Activated gamma-delta T cell treated with Interleukin-2 at 50 U/mL for 16 hours (primary cell): ENCODE measurements at regions not wholly inside any gene's neighbourhood (a gene's known extent, or its start where the extent isn't known, plus 50 kb on each side); places are given as distances from the start of the nearest gene placed in this dataset.
"Not testable (repeated sequence)": the region's sequence is repeated elsewhere in the genome, so short reads cannot be mapped to it uniquely, and the experiment has no call there.

Experiments used
- DNase-seq: peaks from one replicate; pipeline ENCODE4 v3.0.0-alpha.2; 2020

GRCh38 chr22:48498526-48499331 lies 1328.9 kb downstream of the BRD1 start:
- DNase-seq, result no peak

DNA sequence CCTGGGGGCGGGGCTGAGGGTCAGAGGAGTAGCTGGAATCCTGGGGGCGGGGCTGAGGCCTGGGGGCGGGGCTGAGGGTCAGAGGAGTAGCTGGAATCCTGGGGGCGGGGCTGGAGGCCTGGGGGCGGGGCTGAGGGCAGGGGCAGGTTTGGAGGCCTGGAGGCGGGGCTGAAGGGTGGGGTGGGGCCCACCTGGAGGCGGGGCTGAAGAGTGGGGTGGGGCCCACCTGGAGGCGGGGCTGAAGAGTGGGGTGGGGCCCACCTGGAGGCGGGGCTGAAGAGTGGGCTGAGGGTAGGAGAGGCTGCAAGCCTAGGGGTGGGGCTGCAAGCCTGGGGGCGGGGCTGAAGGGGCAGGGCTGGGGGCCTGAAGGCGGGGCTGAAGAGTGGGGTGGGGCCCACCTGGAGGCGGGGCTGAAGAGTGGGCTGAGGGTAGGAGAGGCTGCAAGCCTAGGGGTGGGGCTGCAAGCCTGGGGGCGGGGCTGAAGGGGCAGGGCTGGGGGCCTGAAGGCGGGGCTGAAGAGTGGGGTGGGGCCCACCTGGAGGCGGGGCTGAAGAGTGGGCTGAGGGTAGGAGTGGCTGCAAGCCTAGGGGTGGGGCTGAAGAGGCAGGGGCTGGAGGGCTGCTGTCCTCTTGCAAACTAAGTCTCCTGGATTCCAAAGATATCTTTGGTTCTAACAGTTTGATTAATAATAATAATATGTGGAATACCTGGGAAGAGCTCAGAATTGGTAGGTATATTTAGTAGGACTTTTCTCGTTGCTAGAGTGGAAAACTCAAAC lies 1329.7 kb downstream of the BRD1 start:
- not testable (repeated sequence) for DNase-seq

DNA sequence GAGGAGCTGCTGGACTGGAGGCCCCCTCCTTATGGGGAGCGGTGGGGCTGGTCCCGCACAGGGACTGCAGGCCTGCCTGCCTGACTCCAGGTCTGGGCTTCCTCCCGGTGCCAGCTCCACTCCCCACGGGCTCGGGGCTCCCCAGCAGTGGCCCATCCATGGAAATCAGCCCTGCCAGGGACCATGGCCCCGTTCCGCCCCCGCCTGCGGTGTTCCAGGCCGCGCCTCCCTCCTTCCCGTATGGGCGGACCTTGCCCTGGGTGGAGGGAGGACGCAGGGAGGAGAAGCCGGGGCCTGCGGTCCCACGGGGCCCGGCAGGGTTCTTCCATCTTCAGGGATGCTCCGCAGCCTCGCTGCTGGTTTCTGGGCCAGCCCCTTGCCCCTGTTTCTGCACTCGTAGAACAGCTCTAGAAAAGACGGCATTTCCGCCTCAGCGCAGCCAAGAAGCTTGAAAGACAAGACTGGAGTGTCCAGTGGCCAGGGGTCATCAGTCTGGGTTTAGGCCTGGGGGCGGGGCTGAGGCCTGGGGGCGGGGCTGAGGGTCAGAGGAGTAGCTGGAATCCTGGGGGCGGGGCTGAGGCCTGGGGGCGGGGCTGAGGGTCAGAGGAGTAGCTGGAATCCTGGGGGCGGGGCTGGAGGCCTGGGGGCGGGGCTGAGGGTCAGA lies 1330.6 kb downstream of the BRD1 start:
- no peak for DNase-seq

GRCh38 chr22:48496226-48496845 lies 1331.3 kb downstream of the BRD1 start:
- no peak for DNase-seq

DNA sequence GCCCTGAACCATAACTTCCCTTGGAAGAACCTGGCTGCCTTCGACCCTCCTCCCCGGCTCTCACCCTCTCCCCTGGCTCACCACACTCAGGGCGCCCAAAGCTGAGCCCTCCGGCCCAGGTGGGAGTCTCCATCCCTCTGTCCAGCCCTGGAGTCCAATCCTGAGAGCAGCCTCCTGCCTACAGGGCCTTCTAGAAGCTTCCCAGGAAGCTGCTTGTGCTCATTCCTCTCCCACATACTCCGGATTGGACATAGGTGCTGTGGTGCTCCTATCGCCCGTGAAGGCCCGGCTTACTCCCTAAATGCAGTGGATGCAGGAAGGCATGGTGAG lies 1332.0 kb downstream of the BRD1 start:
- DNase-seq, result no peak

DNA sequence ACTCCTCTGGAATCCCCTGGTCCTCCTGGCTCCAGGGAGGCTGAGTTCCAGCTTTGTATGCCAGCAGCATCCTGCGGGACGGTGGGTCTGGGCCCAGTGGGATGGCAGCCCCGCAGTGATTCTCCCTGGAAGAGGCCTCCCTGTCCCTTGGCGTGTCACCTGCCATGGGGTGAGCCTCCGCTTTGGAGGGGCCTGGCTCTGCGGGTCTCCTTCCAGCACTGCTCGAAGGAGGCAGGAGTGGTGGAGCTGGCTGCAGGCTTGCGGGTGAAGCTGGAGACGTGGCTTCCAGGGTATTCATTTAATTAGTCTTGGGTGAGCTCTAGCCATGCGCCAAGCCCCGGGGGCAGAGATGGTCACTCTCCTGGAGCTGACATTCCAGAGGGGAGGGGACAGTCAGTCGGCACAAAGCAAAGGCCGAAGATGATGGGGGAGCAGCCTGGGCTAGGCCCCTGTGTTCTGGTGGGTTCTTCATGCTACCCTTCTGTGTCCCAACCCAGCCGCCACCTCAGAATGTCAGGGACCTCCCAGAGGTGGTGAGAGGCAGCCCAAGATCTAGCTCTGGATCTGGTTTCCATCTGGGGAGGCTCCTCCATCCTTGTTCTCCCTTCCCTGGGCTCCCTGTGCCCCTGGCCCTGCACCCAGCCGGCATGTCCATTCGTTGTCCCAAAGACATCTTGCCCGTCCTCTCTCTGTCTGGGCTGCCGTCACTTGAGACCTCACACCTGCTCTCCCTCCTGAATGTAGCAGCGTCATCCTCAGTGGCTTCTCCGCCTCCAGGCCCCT lies 1332.5 kb downstream of the BRD1 start:
- DNase-seq, result no peak

GRCh38 chr22:48494256-48494967 lies 1333.3 kb downstream of the BRD1 start:
- no peak for DNase-seq

DNA sequence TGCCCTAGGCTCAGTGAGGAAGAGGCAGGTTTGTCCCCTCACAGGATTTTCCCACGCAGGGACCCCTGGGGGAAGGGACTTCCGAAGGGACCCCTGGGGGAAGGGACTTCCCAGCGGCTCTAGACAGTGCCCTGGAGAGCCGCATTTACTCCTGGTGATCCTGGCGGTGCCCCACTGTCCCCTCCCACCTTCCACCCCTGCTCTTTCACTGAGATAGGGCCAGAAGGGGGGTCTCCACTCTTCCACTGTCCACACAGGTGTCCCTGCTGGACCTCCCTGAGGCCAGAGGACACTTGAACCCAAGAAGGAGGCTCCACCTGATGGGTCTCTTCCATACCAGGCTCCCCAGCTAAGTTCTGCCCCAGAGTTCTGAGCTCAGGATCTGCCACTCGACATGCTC lies 1333.9 kb downstream of the BRD1 start:
- no peak for DNase-seq

GRCh38 chr22:48492366-48493320 lies 1335.0 kb downstream of the BRD1 start:
- no peak for DNase-seq

DNA sequence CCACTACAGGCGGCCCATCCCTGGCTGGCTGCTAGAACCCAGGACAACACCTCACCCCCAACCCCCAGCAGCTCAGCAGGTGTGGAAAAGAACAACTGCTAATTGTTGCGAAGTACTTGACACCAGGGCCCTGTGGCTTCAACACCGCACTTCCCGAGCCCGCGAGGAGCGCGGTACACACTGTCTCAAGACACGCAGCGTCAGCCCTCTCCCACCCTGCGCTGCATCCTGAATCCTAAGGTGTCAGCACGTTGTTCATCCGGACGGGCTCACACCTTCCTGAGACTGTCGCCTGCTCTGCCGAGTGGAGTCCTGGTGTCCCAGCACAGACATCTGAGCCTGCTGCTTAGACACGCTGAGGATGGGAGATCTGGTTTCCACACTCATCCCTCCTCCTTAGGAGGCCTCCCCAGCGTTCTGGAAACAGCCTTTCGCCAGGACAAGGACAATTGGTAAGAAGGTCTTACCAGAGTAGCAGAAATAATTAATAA lies 1336.2 kb downstream of the BRD1 start:
- no peak for DNase-seq

DNA sequence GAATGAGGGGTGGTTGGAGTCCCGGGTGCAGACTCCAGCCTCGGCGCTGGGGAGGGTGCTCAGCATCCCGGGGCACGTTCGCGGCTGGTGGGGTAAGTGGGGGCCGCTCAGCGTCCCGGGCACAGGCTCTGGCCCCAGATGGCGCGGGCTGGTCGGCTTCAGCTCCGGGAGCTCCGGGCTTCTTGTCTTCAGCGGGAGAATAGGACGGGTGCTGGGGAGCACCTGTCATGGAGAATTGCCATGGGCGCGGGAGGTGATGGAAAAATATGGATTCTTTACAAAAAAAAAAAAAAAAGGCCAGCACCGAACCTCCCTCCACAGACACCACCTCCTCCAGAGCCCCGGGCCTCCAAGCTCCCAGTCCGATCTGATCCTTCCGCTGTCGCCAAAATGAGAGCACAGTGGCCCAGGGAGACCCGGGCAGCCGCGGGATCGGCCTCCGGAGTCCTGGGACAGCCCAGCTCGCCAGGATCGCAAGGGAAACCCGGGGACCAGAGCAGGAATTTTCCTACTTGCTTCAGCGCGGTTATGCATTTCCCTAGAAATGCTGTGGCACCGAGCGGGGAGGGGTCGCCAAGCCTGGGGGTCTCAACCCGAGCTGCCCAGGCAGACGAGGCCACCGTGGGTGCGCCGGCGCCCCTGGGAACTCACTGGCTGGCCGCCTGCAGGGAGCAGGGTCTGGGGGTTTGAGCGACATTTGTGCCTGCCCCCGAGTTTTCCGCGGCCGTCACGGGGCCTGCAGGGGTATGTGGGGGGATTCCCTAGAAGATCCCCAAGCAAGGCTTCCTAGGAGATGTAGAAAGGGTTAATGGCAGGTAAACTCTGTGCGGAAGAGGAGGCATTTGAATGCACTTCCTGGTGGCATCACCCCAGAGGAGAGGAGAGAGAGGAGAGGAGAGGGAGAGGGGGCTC lies 1336.9 kb downstream of the BRD1 start:
- no peak for DNase-seq

DNA sequence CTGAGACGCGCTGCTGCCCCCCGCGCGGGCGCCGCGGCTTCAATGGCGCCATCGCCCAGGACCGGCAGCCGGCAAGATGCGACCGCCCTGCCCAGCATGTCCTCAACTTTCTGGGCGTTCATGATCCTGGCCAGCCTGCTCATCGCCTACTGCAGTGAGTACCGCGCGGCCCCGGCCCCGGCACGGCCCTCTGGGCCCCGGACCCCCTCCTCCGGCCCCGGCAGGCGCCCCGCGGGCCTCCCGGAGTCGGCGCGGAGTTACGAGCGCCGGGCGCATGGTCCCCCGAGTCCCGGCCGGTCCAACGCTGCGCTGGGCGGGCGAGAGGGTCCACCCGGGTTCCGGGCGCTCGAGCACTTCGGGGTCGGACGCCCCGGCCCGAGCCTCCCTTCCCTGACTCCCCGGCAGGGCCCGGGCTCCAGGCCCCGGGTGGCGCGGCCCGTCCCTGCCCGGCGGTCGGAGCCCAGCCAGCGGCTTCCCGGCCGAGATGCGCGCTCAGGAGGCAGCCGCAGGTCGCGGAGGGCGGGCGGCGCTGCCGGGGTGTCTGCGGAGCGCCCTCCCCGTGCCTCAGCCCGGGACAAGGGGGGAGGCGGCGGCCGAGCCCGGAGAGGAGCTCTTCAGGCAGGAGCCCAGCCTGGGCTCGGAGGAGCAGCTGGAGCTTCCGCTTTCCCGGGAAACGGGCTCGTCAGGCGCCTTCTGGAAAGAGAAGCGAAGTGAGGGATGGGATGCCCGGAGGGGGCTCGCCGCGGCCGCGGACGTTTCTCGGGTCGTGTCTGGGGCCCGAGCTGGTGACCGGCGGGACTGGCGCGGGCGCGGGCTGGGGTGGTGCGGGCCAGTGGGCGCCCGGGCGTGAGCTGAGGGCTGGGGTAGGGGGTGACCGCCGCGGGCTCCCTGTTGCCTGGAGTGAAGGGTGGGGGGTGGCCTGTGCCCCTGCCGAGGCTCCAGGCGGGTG lies 1337.8 kb downstream of the BRD1 start:
- no peak for DNase-seq

GRCh38 chr22:48488611-48489511 lies 1338.8 kb downstream of the BRD1 start:
- DNase-seq, result no peak

- no peak for DNase-seq
Measured at GRCh38 chr22:48488149-48488551, 1339.5 kb downstream of the BRD1 start.

DNA sequence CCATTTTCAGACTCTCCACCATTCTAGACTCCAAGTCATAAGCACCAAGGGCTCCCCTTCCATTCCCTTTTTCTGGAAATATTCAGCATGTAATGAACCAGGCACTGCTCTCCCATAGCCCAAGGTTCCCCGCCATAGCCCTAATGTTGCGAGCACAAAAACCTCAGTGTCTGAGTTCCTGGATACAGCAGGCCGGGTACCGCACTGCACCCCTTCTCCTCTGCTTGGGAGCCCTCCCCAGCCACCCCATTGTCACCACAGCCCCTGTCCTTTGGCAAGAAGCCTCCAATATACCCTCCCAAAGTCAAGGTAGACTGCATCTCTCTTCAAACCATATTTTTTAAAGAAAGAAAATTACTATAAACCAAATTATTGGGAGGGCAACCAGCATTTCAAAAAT lies 1341.1 kb downstream of the BRD1 start:
- no peak for DNase-seq

GRCh38 chr22:48486134-48486532 lies 1341.5 kb downstream of the BRD1 start:
- DNase-seq, result no peak
